ENCODE measurements at regions not wholly inside any gene's neighbourhood (a gene's known extent, or its start where the extent isn't known, plus 50 kb on each side); places are given as distances from the start of the nearest gene placed in this dataset.

- TF ChIP-seq POLR2A (IDR thresholded peaks at IDR 0.05) (no peak), CTCF (IDR thresholded peaks at IDR 0.05) (no peak)
Observed at GRCh38 chr6:43898358-43899131, 128.5 kb downstream of the VEGFA start.
